OCI-LY3 (cell line): ENCODE measurements at regions not wholly inside any gene's neighbourhood (a gene's known extent, or its start where the extent isn't known, plus 50 kb on each side); places are given as distances from the start of the nearest gene placed in this dataset.

ENCODE experiments used
- H2AFZ ChIP-seq: fragments of 200-600, 300-600 bp; shearing (Covaris generic); 2 replicates; pipeline ENCODE4 v1.6.0; 2014; ENCODE audit warnings: antibody characterized with exemption, low read depth, low read length
- H3K27ac ChIP-seq: fragments of 200-600, 300-600 bp; sonication (generic); 2 replicates; pipeline ENCODE4 v1.5.1; 2014; ENCODE audit warnings: mild to moderate bottlenecking, low read length, moderate library complexity, mixed read lengths
- H3K27me3 ChIP-seq: fragments of 200-600, 300-600 bp; sonication (generic); 2 replicates; pipeline ENCODE4 v1.6.1; 2014; ENCODE audit warnings: low read depth, low read length, mixed read lengths
- H3K36me3 ChIP-seq: fragments of 200-600, 300-600 bp; sonication (generic); replicated peaks from 2 replicates; pipeline ENCODE3; 2014; ENCODE audit warnings: low read depth, low read length, mixed read lengths
- H3K4me1 ChIP-seq: fragments of 300-600, 200-600 bp; sonication (generic); 2 replicates; pipeline ENCODE4 v1.6.1; 2014; ENCODE audit warnings: low read length, mixed read lengths
- H3K4me2 ChIP-seq: fragments of 200-600, 300-600 bp; sonication (generic); 2 replicates; pipeline ENCODE4 v1.6.1; 2014; ENCODE audit warnings: low read length, mixed read lengths
- H3K4me3 ChIP-seq: fragments of 300-600, 200-600 bp; sonication (generic); 2 replicates; pipeline ENCODE4 v1.5.1; 2014; ENCODE audit warnings: antibody characterized with exemption, mild to moderate bottlenecking, low read length, moderate library complexity
- H3K79me2 ChIP-seq: fragments of 300-600, 200-600 bp; shearing (Covaris generic); 2 replicates; pipeline ENCODE4 v1.6.1; 2014; ENCODE audit warnings: mild to moderate bottlenecking, low read length, mixed read lengths
- H3K9ac ChIP-seq: fragments of 300-600, 200-600 bp; shearing (Covaris generic); 2 replicates; pipeline ENCODE4 v1.6.0; 2014; ENCODE audit warnings: mild to moderate bottlenecking, low read length, moderate library complexity
- H3K9me3 ChIP-seq: fragments of 200-600, 300-600 bp; shearing (Covaris generic); 2 replicates; pipeline ENCODE4 v1.6.1; 2014; ENCODE audit warnings: low read length, mixed read lengths; ENCODE audit not compliant: insufficient read depth
- H4K20me1 ChIP-seq: fragments of 200-600, 300-600 bp; sonication (generic); 2 replicates; pipeline ENCODE4 v1.6.1; 2016; ENCODE audit warnings: low read length, mixed read lengths; ENCODE audit not compliant: insufficient read depth
- EZH2phosphoT487 ChIP-seq: fragments of 200-600 bp; shearing (Covaris generic); IDR thresholded peaks from 2 replicates; pipeline ENCODE4 v1.6.1; 2018; ENCODE audit warnings: antibody characterized with exemption, mixed run types, low read depth
- TF ChIP-seq, protein P1 (sequence below): fragments of 200-600, 300-600 bp; sonication (generic); IDR thresholded peaks from 2 replicates; pipeline ENCODE4 v1.5.1; 2014; ENCODE audit warnings: antibody characterized with exemption, low read length, low read depth

DNA sequence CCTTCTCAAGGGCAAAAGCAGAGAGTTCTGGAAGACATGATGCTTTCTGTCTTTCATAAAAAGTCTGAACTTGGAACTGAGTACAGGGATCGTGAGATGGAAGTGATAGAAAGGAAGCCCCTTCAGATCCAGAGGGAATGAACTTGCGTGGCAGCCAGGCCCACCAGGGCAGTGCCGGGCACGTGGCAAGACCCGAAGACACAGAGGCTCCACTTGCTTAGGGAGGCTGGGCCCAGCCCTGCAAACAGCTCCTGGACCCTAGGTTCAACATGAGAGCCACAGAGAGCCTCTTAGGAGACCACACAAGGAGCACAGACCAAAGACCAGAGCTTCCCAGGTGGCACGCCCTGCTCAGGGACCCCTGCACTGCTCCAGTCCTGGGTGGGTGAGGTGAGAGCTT is 155.4 kb upstream of the SMIM21 start:
- Histone ChIP-seq H3K4me3 (no peak overlapping the region), H3K4me1 (no peaks in the 10 kb centered on the region), H4K20me1 (no peaks in the 10 kb centered on the region), H3K27me3 (peaks cover 17% of the 10 kb centered on the region; the same call in 1 of the 2 replicates), H2AFZ (no peak overlapping the region), H3K4me2 (no peak overlapping the region), H3K9me3 (no peaks in the 10 kb centered on the region), H3K27ac (no peak overlapping the region), H3K36me3 (no peaks in the 10 kb centered on the region), H3K9ac (no peak overlapping the region), H3K79me2 (no peaks in the 10 kb centered on the region)
- TF ChIP-seq, protein P1, sequence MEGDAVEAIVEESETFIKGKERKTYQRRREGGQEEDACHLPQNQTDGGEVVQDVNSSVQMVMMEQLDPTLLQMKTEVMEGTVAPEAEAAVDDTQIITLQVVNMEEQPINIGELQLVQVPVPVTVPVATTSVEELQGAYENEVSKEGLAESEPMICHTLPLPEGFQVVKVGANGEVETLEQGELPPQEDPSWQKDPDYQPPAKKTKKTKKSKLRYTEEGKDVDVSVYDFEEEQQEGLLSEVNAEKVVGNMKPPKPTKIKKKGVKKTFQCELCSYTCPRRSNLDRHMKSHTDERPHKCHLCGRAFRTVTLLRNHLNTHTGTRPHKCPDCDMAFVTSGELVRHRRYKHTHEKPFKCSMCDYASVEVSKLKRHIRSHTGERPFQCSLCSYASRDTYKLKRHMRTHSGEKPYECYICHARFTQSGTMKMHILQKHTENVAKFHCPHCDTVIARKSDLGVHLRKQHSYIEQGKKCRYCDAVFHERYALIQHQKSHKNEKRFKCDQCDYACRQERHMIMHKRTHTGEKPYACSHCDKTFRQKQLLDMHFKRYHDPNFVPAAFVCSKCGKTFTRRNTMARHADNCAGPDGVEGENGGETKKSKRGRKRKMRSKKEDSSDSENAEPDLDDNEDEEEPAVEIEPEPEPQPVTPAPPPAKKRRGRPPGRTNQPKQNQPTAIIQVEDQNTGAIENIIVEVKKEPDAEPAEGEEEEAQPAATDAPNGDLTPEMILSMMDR, result no peak
- no peak for TF ChIP-seq EZH2phosphoT487

DNA sequence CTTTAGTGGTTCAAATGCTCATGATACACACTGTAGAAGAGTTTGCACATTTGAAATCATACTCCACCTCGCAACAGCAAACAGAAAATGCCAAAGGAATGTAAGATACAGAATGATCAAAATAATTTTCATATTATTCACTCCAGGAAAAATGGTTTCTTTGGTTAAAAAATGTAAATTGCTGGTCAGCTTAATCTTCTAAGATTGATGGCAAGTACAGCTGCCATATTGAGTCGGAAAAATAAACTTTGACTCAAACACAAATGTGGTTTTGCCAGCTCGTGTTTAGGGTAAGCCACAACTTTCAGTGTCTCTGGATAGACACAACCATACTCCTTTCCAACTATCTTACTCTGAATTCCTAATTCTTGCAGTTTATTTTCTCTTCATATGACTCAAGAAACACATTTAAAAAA is 154.9 kb upstream of the SMIM21 start:
- Histone ChIP-seq H3K79me2 (no peaks in the 10 kb centered on the region), H3K36me3 (no peaks in the 10 kb centered on the region), H3K4me2 (no peak overlapping the region), H3K27me3 (peaks cover 17% of the 10 kb centered on the region; the same call in 1 of the 2 replicates), H3K27ac (no peak overlapping the region), H3K9me3 (no peaks in the 10 kb centered on the region), H3K4me1 (no peaks in the 10 kb centered on the region), H2AFZ (no peak overlapping the region), H3K9ac (no peak overlapping the region), H3K4me3 (no peak overlapping the region), H4K20me1 (no peaks in the 10 kb centered on the region)
- no peak for TF ChIP-seq EZH2phosphoT487
- TF ChIP-seq, protein P1, result no peak

DNA sequence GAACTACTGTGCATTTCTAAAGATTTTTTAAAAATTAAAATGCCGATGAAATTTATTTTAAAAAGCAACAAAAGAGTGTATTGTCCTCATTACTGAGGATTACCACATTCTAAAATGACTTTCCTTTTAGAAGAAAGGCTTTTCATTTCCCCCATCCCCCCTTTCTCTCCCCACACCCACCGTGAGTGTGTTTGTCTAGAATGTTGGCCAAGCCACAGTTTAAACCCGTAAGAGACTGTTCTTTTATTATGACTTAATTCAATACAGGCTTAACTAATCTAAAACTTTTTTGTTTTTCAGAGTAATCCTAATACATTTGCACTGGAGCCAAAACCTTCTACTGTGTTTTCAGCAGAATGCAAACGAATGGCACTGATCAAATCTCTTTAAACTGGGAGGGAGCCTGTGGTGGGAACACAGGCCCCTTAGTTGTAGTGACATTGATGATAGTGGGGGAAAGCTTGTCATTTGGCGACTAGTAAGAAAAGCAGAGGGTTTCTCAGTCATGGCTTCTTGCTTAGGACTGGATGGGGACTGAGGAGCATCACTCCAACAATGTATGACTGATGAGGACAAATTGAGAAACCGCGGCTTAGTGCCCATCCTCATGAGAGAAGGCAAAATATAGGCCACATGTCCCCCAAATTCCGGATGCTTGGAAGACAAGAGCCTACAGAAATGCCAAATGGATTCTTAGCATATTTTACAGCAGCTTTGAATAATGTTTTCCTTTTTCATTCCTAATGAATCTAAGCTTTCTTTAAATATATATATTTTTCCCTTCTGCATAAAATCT is 154.0 kb upstream of the SMIM21 start:
- Histone ChIP-seq H3K79me2 (no peaks in the 10 kb centered on the region), H3K4me1 (no peaks in the 10 kb centered on the region), H2AFZ (no peak overlapping the region), H3K9ac (no peak overlapping the region), H3K9me3 (no peaks in the 10 kb centered on the region), H3K27ac (no peak overlapping the region), H3K4me3 (no peak overlapping the region), H3K36me3 (no peaks in the 10 kb centered on the region), H4K20me1 (no peaks in the 10 kb centered on the region), H3K27me3 (peaks cover 17% of the 10 kb centered on the region; the same call in 1 of the 2 replicates), H3K4me2 (no peak overlapping the region)
- no peak for TF ChIP-seq EZH2phosphoT487
- TF ChIP-seq, protein P1, result no peak

DNA sequence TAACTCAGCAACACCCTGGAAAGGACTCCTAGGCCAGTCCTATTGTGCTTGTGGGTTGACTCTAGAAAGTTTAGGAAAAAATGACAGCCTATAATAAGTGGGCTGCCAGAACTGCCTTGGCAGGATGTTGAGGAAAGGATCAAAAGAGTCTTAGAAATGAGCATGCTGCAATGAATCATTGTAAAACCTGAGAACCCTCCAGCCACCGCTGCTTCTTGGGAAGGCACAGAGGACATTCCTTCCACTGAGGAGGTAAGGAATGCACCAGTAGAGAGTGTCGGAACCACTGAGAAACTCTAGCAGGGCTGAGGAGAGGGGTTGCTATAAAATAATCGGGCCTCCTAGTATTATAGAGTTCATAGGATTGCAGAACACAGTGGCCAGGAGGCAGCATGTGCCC is 146.7 kb upstream of the SMIM21 start:
- Histone ChIP-seq H4K20me1 (no peaks in the 10 kb centered on the region), H3K4me3 (no peak overlapping the region), H2AFZ (no peak overlapping the region), H3K4me2 (no peak overlapping the region), H3K4me1 (no peaks in the 10 kb centered on the region), H3K36me3 (no peaks in the 10 kb centered on the region), H3K27ac (no peak overlapping the region), H3K79me2 (no peaks in the 10 kb centered on the region), H3K27me3 (peaks cover 24% of the 10 kb centered on the region; the same call in 1 of the 2 replicates), H3K9ac (no peak overlapping the region), H3K9me3 (no peaks in the 10 kb centered on the region)
- no peak for TF ChIP-seq EZH2phosphoT487
- TF ChIP-seq, protein P1, result no peak
